H1 (cell line): ENCODE measurements at regions not wholly inside any gene's neighbourhood (a gene's known extent, or its start where the extent isn't known, plus 50 kb on each side); places are given as distances from the start of the nearest gene placed in this dataset.

Experiments used
- CTCF ChIA-PET: fragments of 300-600 bp; sonication (Branson Sonifier 250); formaldehyde crosslinking; loops from one replicate; lab custom pipeline; 2021; ENCODE audit not compliant: partially characterized antibody; lab: Charles Lee
- POLR2A ChIA-PET: fragments of 300-600 bp; sonication (Branson Sonifier 250); formaldehyde crosslinking; loops from one replicate; lab custom pipeline; 2021; ENCODE audit warnings: inconsistent platforms; ENCODE audit not compliant: partially characterized antibody; lab: Charles Lee
- DNase-seq, 2 experiments: peaks; one replicate each; pipeline versions ENCODE4 v3.0.0 to v3.0.0-alpha.2; 2010 to 2022; ENCODE audit warnings: low spot score in 2 of 2, low read depth in 1 of 2, mixed read lengths in 1 of 2
- FAIRE-seq: peaks from 2 replicates; lab custom pipeline; 2011; peaks lifted over from hg19 to GRCh38; lab: Jason Lieb, UNC
- H2AFZ ChIP-seq: 2 replicates; pipeline ENCODE4 v1.8.1; 2012; ENCODE audit warnings: low read length, inconsistent platforms
- H2AK5ac ChIP-seq: 2 replicates; pipeline ENCODE4 v1.6.1; 2013; ENCODE audit warnings: low read depth, low read length
- H2BK120ac ChIP-seq: replicated peaks from 2 replicates; pipeline ENCODE3; 2013; ENCODE audit warnings: low read depth, low read length, inconsistent platforms
- H2BK12ac ChIP-seq: 2 replicates; pipeline ENCODE4 v1.6.1; 2013; ENCODE audit warnings: low read depth, low read length
- H2BK15ac ChIP-seq: 2 replicates; pipeline ENCODE4 v1.6.1; 2013; ENCODE audit warnings: low read length
- H2BK20ac ChIP-seq: 2 replicates; pipeline ENCODE4 v1.6.1; 2013; ENCODE audit warnings: low read length
- H2BK5ac ChIP-seq: 2 replicates; pipeline ENCODE4 v1.6.1; 2013; ENCODE audit warnings: low read depth, low read length
- H3K14ac ChIP-seq: 2 replicates; pipeline ENCODE4 v1.6.1; 2013; ENCODE audit warnings: inconsistent platforms; ENCODE audit not compliant: insufficient read length
- H3K18ac ChIP-seq: 2 replicates; pipeline ENCODE4 v1.6.1; 2013; ENCODE audit warnings: low read length; ENCODE audit errors: extremely low read depth
- H3K23ac ChIP-seq: 2 replicates; pipeline ENCODE4 v1.6.1; 2013; ENCODE audit warnings: inconsistent platforms; ENCODE audit not compliant: insufficient read length
- H3K23me2 ChIP-seq: 2 replicates; pipeline ENCODE4 v1.6.1; 2013; ENCODE audit warnings: low read depth, low read length
- H3K27ac ChIP-seq: 2 replicates; pipeline ENCODE4 v1.6.1; 2011; ENCODE audit warnings: low read depth, low read length, inconsistent platforms
- H3K27me3 ChIP-seq, 4 experiments: replicated peaks in 1 of 4; 1 replicate in 1 of 4; 2 replicates in 3 of 4; pipeline versions ENCODE4 v1.6.1 to v1.8.1; 2011 to 2013; ENCODE audit warnings: low read length in 3 of 4, mild to moderate bottlenecking in 3 of 4, inconsistent platforms in 2 of 4, mixed read lengths in 2 of 4, moderate library complexity in 1 of 4; ENCODE audit not compliant: control insufficient read depth in 3 of 4, insufficient read depth in 3 of 4; ENCODE audit errors: extremely low read depth in 1 of 4
- H3K36me3 ChIP-seq, 4 experiments: 2 replicates each; pipeline versions ENCODE4 v1.6.1 to v1.8.1; 2011 to 2013; ENCODE audit warnings: mild to moderate bottlenecking in 4 of 4, low read length in 3 of 4, moderate library complexity in 2 of 4, control low read depth in 1 of 4, inconsistent platforms in 1 of 4; ENCODE audit not compliant: insufficient read depth in 4 of 4, control insufficient read depth in 2 of 4
- H3K4ac ChIP-seq: replicated peaks from 2 replicates; pipeline ENCODE3; 2013; ENCODE audit warnings: low read length, low read depth, mixed read lengths, inconsistent platforms; ENCODE audit not compliant: insufficient read length
- H3K4me1 ChIP-seq, 4 experiments: replicated peaks in 1 of 4; 1 replicate in 1 of 4; 2 replicates in 3 of 4; pipeline versions ENCODE4 v1.6.1 to v1.8.1; 2011 to 2013; ENCODE audit warnings: low read length in 3 of 4, inconsistent platforms in 2 of 4, mixed read lengths in 1 of 4; ENCODE audit not compliant: insufficient read depth in 4 of 4, control insufficient read depth in 3 of 4
- H3K4me2 ChIP-seq, 2 experiments: 2 replicates each; pipeline versions ENCODE4 v1.6.1 to v1.8.1; 2011 to 2013; ENCODE audit warnings: low read depth in 2 of 2, low read length in 2 of 2, control low read depth in 1 of 2, inconsistent platforms in 1 of 2, mild to moderate bottlenecking in 1 of 2; ENCODE audit not compliant: insufficient read depth in 1 of 2
- H3K4me3 ChIP-seq, 4 experiments: fragments of 200-600, 300-600 bp in 1 of 4; sonication (generic), shearing (Covaris generic), sonication (Bioruptor Twin) in 1 of 4; 2 replicates each; pipeline versions ENCODE4 v1.5.1 to v1.8.1; 2011 to 2016; ENCODE audit warnings: low read length in 4 of 4, low read depth in 3 of 4, control low read depth in 2 of 4, inconsistent platforms in 2 of 4, mild to moderate bottlenecking in 2 of 4, mixed read lengths in 1 of 4, moderate library complexity in 1 of 4; ENCODE audit not compliant: insufficient read depth in 2 of 4; ENCODE audit errors: extremely low read depth in 1 of 4
- H3K56ac ChIP-seq: replicated peaks from 2 replicates; pipeline ENCODE3; 2013; ENCODE audit warnings: low read depth, mild to moderate bottlenecking, mixed read lengths, low read length, inconsistent platforms; ENCODE audit not compliant: insufficient read length
- H3K79me1 ChIP-seq: 2 replicates; pipeline ENCODE4 v1.6.1; 2013; ENCODE audit warnings: low read depth, low read length, control low read depth
- H3K79me2 ChIP-seq, 2 experiments: 2 replicates each; pipeline versions ENCODE4 v1.6.1 to v1.8.1; 2012 to 2013; ENCODE audit warnings: low read length in 2 of 2, mild to moderate bottlenecking in 2 of 2, inconsistent platforms in 1 of 2; ENCODE audit not compliant: insufficient read depth in 2 of 2, control insufficient read depth in 1 of 2
- H3K9ac ChIP-seq, 4 experiments: replicated peaks in 1 of 4; 1 replicate in 1 of 4; 2 replicates in 3 of 4; pipeline versions ENCODE4 v1.6.1 to v1.8.1; 2011 to 2013; ENCODE audit warnings: low read depth in 3 of 4, low read length in 3 of 4, control low read depth in 2 of 4, mild to moderate bottlenecking in 2 of 4, moderate library complexity in 2 of 4, inconsistent platforms in 1 of 4; ENCODE audit errors: extremely low read depth in 1 of 4
- H3K9me3 ChIP-seq, 2 experiments: 2 replicates each; pipeline versions ENCODE4 v1.6.1 to v1.8.1; 2012 to 2013; ENCODE audit warnings: mild to moderate bottlenecking in 2 of 2, moderate library complexity in 2 of 2, control low read depth in 1 of 2, inconsistent platforms in 1 of 2, low read depth in 1 of 2, low read length in 1 of 2, mixed read lengths in 1 of 2; ENCODE audit not compliant: insufficient read depth in 2 of 2
- H4K20me1 ChIP-seq, 2 experiments: replicated peaks in 1 of 2; 2 replicates each; pipeline versions ENCODE3 to v1.8.1; 2011 to 2013; ENCODE audit warnings: inconsistent platforms in 2 of 2, low read length in 2 of 2, mild to moderate bottlenecking in 1 of 2; ENCODE audit not compliant: insufficient read depth in 2 of 2, control insufficient read depth in 1 of 2
- H4K5ac ChIP-seq: 2 replicates; pipeline ENCODE4 v1.6.1; 2013; ENCODE audit warnings: low read length, low read depth, mixed read lengths, inconsistent platforms; ENCODE audit not compliant: insufficient read length
- H4K8ac ChIP-seq: 2 replicates; pipeline ENCODE4 v1.8.0; 2013; ENCODE audit warnings: mild to moderate bottlenecking, moderate library complexity, low read length, inconsistent platforms; ENCODE audit not compliant: insufficient read depth; ENCODE audit errors: extremely low read depth
- H4K91ac ChIP-seq: replicated peaks from 2 replicates; pipeline ENCODE3; 2013; ENCODE audit warnings: low read length, mixed read lengths, inconsistent platforms; ENCODE audit not compliant: insufficient read length
- CEBPB ChIP-seq: IDR thresholded peaks from 2 replicates; pipeline ENCODE4 v1.6.1; 2012; ENCODE audit warnings: low read depth, low read length

DNA sequence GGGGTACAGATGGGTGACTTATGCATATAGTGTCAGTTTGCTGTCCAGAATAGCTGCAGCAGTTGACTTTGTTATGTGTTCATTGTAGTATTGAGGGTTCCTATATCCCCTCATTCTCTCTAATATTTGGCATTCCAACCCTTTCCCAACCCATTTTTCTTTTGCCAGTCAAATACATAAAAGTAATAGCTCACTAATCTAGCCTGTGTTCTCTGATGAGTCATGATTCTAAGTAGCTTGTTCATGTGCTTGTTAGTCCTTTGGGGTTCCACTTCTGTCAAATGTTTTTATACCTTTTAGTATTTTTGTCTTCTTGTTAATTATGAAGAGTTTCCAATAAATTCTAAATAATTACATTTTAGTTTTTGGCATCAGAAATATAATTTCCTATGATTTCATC is 99.2 kb upstream of the MROH9 start:
- no peak overlapping the region for H2BK20ac ChIP-seq
- no peak for TF ChIP-seq CEBPB
- H3K79me2 ChIP-seq, result no peaks in the 10 kb centered on the region
- H3K23me2 ChIP-seq, result peaks cover 2% of the 10 kb centered on the region; the same call in 1 of the 2 replicates
- H4K91ac ChIP-seq, result no peak overlapping the region
- H4K20me1 ChIP-seq, result no peaks in the 10 kb centered on the region
- no peak overlapping the region for H3K14ac ChIP-seq
- H3K36me3 ChIP-seq, result no peaks in the 10 kb centered on the region
- H3K27me3 ChIP-seq, result no peaks in the 10 kb centered on the region
- CTCF ChIA-PET, result no interaction called here
- H2BK15ac ChIP-seq, result no peak overlapping the region
- no peak overlapping the region for H3K4ac ChIP-seq
- no peak for FAIRE-seq
- no peak overlapping the region for H3K9ac ChIP-seq
- no peak overlapping the region for H2BK120ac ChIP-seq
- no peak overlapping the region for H2BK5ac ChIP-seq
- H3K4me2 ChIP-seq, result no peak overlapping the region
- no peak overlapping the region for H4K8ac ChIP-seq
- H3K56ac ChIP-seq, result no peak overlapping the region
- H3K4me3 ChIP-seq, result no peak overlapping the region
- peaks cover 4 to 9% of the 10 kb centered on the region in 2 experiments; a peak in 1 of 4 replicates for H3K9me3 ChIP-seq
- no peaks in the 10 kb centered on the region for H3K79me1 ChIP-seq
- H2AK5ac ChIP-seq, result no peak overlapping the region
- no peak overlapping the region for H2BK12ac ChIP-seq
- no peak overlapping the region for H3K18ac ChIP-seq
- no peak overlapping the region for H3K27ac ChIP-seq
- POLR2A ChIA-PET, result no interaction called here
- no peaks in the 10 kb centered on the region for H3K4me1 ChIP-seq
- no peak overlapping the region for H2AFZ ChIP-seq
- DNase-seq, result no peak
- H3K23ac ChIP-seq, result no peak overlapping the region
- H4K5ac ChIP-seq, result no peak overlapping the region
